Progenitor cell of endocrine pancreas (in vitro differentiated cells): ENCODE measurements at regions not wholly inside any gene's neighbourhood (a gene's known extent, or its start where the extent isn't known, plus 50 kb on each side); places are given as distances from the start of the nearest gene placed in this dataset.

Source experiments
- DNase-seq: peaks from one replicate; pipeline ENCODE4 v3.0.0; 2021; ENCODE audit warnings: low spot score; ENCODE audit not compliant: unreplicated experiment
- H3K27ac Mint-ChIP-seq: 2 replicates; pipeline ENCODE4 v1.8.0; 2021; ENCODE audit warnings: mild to moderate bottlenecking, moderate library complexity, mixed read lengths
- H3K27me3 Mint-ChIP-seq: 2 replicates; pipeline ENCODE4 v1.8.0; 2021; ENCODE audit warnings: mixed read lengths
- H3K36me3 Mint-ChIP-seq: 2 replicates; pipeline ENCODE4 v1.8.0; 2022; ENCODE audit warnings: mixed read lengths; ENCODE audit not compliant: insufficient read depth
- H3K4me1 Mint-ChIP-seq: 2 replicates; pipeline ENCODE4 v1.8.0; 2021; ENCODE audit warnings: low read depth, mixed read lengths
- H3K4me3 Mint-ChIP-seq: 2 replicates; pipeline ENCODE4 v1.8.0; 2021; ENCODE audit warnings: low read depth, mild to moderate bottlenecking, moderate library complexity, mixed read lengths
- H3K9me3 Mint-ChIP-seq: 2 replicates; pipeline ENCODE4 v1.8.0; 2021; ENCODE audit warnings: low read depth, mixed read lengths
- TF ChIP-seq, protein P1 (sequence below): fragments of 200-600 bp; sonication (generic); IDR thresholded peaks from one replicate; pipeline ENCODE4 v1.5.0; 2021; ENCODE audit warnings: antibody characterized with exemption, mild to moderate bottlenecking; ENCODE audit not compliant: unreplicated experiment

DNA sequence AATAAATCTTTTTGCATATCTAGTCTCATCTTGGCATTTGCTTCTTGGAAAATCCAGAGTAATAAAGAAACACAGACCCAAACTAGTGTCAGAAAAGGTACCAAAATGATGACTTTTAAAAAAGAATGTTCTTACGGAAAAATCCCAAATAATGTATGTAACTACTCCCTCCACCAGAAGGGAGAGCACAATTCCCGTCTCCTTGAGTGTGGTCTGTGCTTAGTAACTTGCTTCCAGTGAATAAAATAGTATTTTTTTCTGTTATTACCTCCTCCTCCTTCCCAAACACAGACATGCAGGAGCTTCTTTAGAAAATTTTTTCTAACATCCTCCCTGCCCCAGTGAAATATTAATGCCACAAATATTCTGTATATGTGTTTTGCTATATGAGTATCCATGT lies 358.1 kb downstream of the ZFHX3 start:
- Mint-ChIP-seq H3K9me3 (peaks cover 9% of the 10 kb centered on the region), H3K4me3 (no peak overlapping the region), H3K27ac (no peak overlapping the region), H3K27me3 (no peaks in the 10 kb centered on the region), H3K36me3 (peaks cover 7% of the 10 kb centered on the region), H3K4me1 (no peaks in the 10 kb centered on the region)
- no peak for DNase-seq
- TF ChIP-seq, protein P1, sequence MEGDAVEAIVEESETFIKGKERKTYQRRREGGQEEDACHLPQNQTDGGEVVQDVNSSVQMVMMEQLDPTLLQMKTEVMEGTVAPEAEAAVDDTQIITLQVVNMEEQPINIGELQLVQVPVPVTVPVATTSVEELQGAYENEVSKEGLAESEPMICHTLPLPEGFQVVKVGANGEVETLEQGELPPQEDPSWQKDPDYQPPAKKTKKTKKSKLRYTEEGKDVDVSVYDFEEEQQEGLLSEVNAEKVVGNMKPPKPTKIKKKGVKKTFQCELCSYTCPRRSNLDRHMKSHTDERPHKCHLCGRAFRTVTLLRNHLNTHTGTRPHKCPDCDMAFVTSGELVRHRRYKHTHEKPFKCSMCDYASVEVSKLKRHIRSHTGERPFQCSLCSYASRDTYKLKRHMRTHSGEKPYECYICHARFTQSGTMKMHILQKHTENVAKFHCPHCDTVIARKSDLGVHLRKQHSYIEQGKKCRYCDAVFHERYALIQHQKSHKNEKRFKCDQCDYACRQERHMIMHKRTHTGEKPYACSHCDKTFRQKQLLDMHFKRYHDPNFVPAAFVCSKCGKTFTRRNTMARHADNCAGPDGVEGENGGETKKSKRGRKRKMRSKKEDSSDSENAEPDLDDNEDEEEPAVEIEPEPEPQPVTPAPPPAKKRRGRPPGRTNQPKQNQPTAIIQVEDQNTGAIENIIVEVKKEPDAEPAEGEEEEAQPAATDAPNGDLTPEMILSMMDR = no peak

DNA sequence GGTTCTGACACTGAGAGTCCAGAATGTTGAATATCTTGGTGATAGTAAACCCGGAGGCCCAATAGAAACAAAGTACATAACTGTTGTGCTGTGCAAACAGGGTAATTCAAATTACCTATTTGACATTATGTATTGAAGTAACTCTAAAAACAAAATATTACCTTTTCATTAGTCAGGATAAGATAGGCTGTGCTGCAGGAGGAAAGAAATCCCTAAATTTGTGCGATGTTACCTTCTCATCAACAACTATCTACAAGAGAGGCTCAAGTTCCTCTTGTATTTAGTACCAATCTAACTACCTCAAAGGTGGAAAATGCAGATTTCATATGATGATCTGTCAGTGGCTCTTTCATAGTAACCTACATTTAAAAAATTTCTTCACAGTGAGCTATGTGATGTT lies 367.2 kb downstream of the ZFHX3 start:
- Mint-ChIP-seq H3K4me3 (no peak overlapping the region), H3K36me3 (peaks cover 2% of the 10 kb centered on the region), H3K9me3 (peaks cover 8% of the 10 kb centered on the region), H3K27ac (no peak overlapping the region), H3K4me1 (no peaks in the 10 kb centered on the region), H3K27me3 (no peaks in the 10 kb centered on the region)
- DNase-seq = no peak
- TF ChIP-seq, protein P1 = no peak

DNA sequence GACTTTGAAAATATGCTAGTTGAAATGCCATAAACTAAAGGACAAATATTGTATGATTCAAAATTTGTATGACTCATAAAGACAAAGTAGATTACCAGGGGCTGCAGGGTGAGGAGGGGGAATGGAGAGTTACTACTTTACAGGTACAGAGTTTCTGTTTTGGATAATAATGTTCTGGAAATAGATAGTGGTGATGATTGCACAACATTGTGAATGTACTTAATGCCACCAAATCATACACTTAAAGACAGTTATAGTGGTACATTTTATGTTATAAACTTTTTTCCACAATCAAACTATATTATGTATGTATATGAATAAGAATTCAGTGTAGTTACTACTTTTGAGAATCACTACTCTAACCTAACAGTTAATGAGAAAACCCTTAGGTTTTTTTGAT lies 368.1 kb downstream of the ZFHX3 start:
- peaks cover 8% of the 10 kb centered on the region for H3K9me3 Mint-ChIP-seq
- peaks cover 2% of the 10 kb centered on the region for H3K36me3 Mint-ChIP-seq
- H3K27ac Mint-ChIP-seq = no peak overlapping the region
- no peaks in the 10 kb centered on the region for H3K4me1 Mint-ChIP-seq
- H3K4me3 Mint-ChIP-seq = no peak overlapping the region
- TF ChIP-seq, protein P1 = no peak
- no peaks in the 10 kb centered on the region for H3K27me3 Mint-ChIP-seq
- DNase-seq = no peak

DNA sequence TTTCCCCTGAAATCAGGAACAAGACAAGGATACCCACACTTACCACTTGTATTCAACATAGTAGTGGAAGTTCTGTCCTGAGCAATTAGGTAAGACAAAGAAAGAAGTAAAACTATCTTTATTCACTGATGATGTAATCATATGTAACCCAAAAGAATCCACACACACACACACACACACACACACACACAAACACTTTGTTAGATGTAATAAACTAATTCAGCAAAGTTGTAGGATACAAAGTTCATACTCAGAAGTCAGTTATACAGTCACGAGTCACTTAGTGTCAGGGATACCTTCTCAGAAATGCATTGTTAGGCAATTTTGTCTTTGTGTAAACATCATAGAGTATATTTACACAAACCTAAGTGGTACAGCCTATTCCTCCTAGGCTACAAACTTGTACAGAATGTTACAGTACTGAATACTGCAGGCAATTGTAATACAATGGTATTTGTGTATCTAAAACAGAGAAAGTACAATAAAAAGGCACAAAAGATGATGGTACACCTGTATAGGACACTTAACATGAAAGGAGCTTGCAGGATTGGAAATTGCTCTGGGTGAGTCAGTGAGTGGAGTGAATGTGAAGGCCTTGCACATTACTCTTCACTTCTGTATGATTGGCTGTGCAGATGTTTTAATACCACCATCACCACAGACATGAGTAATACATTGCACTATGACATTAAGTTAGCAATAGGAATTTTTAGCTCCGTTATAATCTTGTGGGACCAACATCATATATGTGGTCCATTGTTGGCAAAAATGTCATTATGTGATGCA lies 370.1 kb downstream of the ZFHX3 start:
- no peak overlapping the region for H3K27ac Mint-ChIP-seq

DNA sequence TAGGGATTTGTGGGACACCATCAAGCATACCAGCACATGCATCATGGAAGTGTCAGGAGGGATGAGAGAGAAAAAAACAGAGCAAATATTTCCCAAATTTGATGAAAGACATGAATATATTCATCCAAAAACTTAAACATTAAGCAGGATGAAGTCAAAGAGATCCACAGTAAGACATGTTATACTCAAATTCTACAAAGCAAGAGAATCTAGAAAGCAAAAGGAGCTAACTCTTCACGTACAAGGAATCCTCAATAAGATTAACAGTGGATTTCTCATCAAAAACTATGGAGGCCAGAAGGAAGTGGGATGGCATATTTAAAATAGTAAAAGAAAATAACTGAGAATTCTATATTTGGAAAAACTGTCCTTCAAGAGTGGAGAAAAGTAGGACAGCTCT lies 374.8 kb downstream of the ZFHX3 start:
- TF ChIP-seq, protein P1 = no peak
- no peak overlapping the region for H3K27ac Mint-ChIP-seq
- no peaks in the 10 kb centered on the region for H3K27me3 Mint-ChIP-seq
- H3K36me3 Mint-ChIP-seq = peaks cover 31% of the 10 kb centered on the region
- DNase-seq = no peak
- no peaks in the 10 kb centered on the region for H3K4me1 Mint-ChIP-seq
- no peak overlapping the region for H3K4me3 Mint-ChIP-seq
- H3K9me3 Mint-ChIP-seq = peaks cover 32% of the 10 kb centered on the region

More for the DNA sequence above, 370.1 kb downstream of the ZFHX3 start:
- peaks cover 6% of the 10 kb centered on the region for H3K36me3 Mint-ChIP-seq
- H3K27me3 Mint-ChIP-seq = no peaks in the 10 kb centered on the region
- H3K4me3 Mint-ChIP-seq = no peak overlapping the region
- TF ChIP-seq, protein P1 = no peak
- DNase-seq = no peak
- H3K9me3 Mint-ChIP-seq = peaks cover 12% of the 10 kb centered on the region
- no peaks in the 10 kb centered on the region for H3K4me1 Mint-ChIP-seq
